HG03139 (cell line): ENCODE measurements at regions not wholly inside any gene's neighbourhood (a gene's known extent, or its start where the extent isn't known, plus 50 kb on each side); places are given as distances from the start of the nearest gene placed in this dataset.
"Not testable (repeated sequence)": the region's sequence is repeated elsewhere in the genome, so short reads cannot be mapped to it uniquely, and the experiment has no call there.

ENCODE experiments used
- ATAC-seq: cut with Tn5 transposase; IDR thresholded peaks from one replicate; pipeline ENCODE4 v1.9.1; 2021; ENCODE audit not compliant: unreplicated experiment

- ATAC-seq = no peak
Observed at GRCh38 chr13:21228738-21229137, 52.3 kb downstream of the MRPL57 start.

- no peak for ATAC-seq
Observed at GRCh38 chr13:21229241-21230024, 53.0 kb downstream of the MRPL57 start.

GRCh38 chr13:21230516-21230915 lies 54.1 kb downstream of the MRPL57 start:
- ATAC-seq = no peak

- no peak for ATAC-seq
Observed at GRCh38 chr13:21231426-21231940, 55.0 kb downstream of the MRPL57 start.

- ATAC-seq = no peak
Observed at GRCh38 chr13:21232196-21232595, 55.7 kb downstream of the MRPL57 start.

GRCh38 chr13:21232599-21232998 lies 56.1 kb downstream of the MRPL57 start:
- ATAC-seq = no peak

GRCh38 chr13:21233086-21233485 lies 56.6 kb downstream of the MRPL57 start:
- no peak for ATAC-seq

GRCh38 chr13:21234526-21234925 lies 58.1 kb downstream of the MRPL57 start:
- no peak for ATAC-seq

- no peak for ATAC-seq
Observed at GRCh38 chr13:21235174-21235573, 58.7 kb downstream of the MRPL57 start.

- no peak for ATAC-seq
Observed at GRCh38 chr13:21237081-21237480, 60.6 kb downstream of the MRPL57 start.

- no peak for ATAC-seq
Observed at GRCh38 chr13:21238267-21238666, 61.8 kb downstream of the MRPL57 start.

- no peak for ATAC-seq
Observed at GRCh38 chr13:21240586-21240985, 64.1 kb downstream of the MRPL57 start.

- ATAC-seq = no peak
Observed at GRCh38 chr13:21242236-21242635, 65.8 kb downstream of the MRPL57 start.

GRCh38 chr13:21243045-21243897 lies 66.8 kb downstream of the MRPL57 start:
- no peak for ATAC-seq

- ATAC-seq = not testable (repeated sequence)
Observed at GRCh38 chr13:21243898-21244184, 67.4 kb downstream of the MRPL57 start.

- no peak for ATAC-seq
Observed at GRCh38 chr13:21246761-21247452, 70.4 kb downstream of the MRPL57 start.

GRCh38 chr13:21256351-21256761 lies 79.9 kb downstream of the MRPL57 start:
- ATAC-seq = no peak

GRCh38 chr13:21256891-21257290 lies 80.4 kb downstream of the MRPL57 start:
- no peak for ATAC-seq

- ATAC-seq = no peak
Observed at GRCh38 chr13:21259571-21260455, 83.4 kb downstream of the MRPL57 start.

- not testable (repeated sequence) for ATAC-seq
Observed at GRCh38 chr13:21260561-21261290, 84.3 kb downstream of the MRPL57 start.
